ENCODE measurements at regions not wholly inside any gene's neighbourhood (a gene's known extent, or its start where the extent isn't known, plus 50 kb on each side); places are given as distances from the start of the nearest gene placed in this dataset.

- ChIA-PET POLR2A (ENCODE audit: low non-redundant PET) (no interaction called here), CTCF (no interaction called here)
- no peaks in the 10 kb centered on the region for H3K9me3 ChIP-seq (ENCODE audit: low read depth, low read length, poor library complexity, severe bottlenecking)
- no peak overlapping the region for H3K4me3 ChIP-seq (ENCODE audit: low read depth, low read length, poor library complexity, severe bottlenecking)
- DNase-seq (ENCODE audit: low spot score): no peak
- no peak overlapping the region for H3K27ac ChIP-seq (ENCODE audit: low read depth, low read length, poor library complexity, severe bottlenecking)
- H3K4me1 ChIP-seq (ENCODE audit: insufficient read depth, low read length, poor library complexity, severe bottlenecking): no peaks in the 10 kb centered on the region
- intact Hi-C loops (cut with micrococcal nuclease; ENCODE audit: unreplicated experiment): no loop called here
- no peaks in the 10 kb centered on the region for H3K27me3 ChIP-seq (replicated peaks; ENCODE audit: insufficient read depth, low read depth, low read length, poor library complexity)
- no peak for TF ChIP-seq CTCF (conservative IDR thresholded peaks at IDR 0.05; ENCODE audit: low read depth, low read length)
- no peak for TF ChIP-seq EZH2 (IDR thresholded peaks at IDR 0.05; ENCODE audit: borderline replicate concordance, low read depth, low read length, poor library complexity, severe bottlenecking)
- no peaks in the 10 kb centered on the region for H3K36me3 ChIP-seq (ENCODE audit: insufficient read depth, low read length, poor library complexity, severe bottlenecking)
- BruUV-seq (replicated peaks): no TSS peak
Measured at GRCh38 chr2:71757351-71757750, 304.0 kb downstream of the DYSF start.

- POLR2A ChIA-PET (ENCODE audit: low non-redundant PET): no interaction called here
- H3K9me3 ChIP-seq (ENCODE audit: low read depth, low read length, poor library complexity, severe bottlenecking): no peaks in the 10 kb centered on the region
- no peaks in the 10 kb centered on the region for H3K27me3 ChIP-seq (replicated peaks; ENCODE audit: insufficient read depth, low read depth, low read length, poor library complexity)
- intact Hi-C loops (cut with micrococcal nuclease; ENCODE audit: unreplicated experiment): no loop called here
- no TSS peak for BruUV-seq (replicated peaks)
- H3K4me1 ChIP-seq (ENCODE audit: insufficient read depth, low read length, poor library complexity, severe bottlenecking): no peaks in the 10 kb centered on the region
- no peaks in the 10 kb centered on the region for H3K36me3 ChIP-seq (ENCODE audit: insufficient read depth, low read length, poor library complexity, severe bottlenecking)
- CTCF ChIA-PET: no interaction called here
- DNase-seq (ENCODE audit: low spot score): no peak
- H3K27ac ChIP-seq (ENCODE audit: low read depth, low read length, poor library complexity, severe bottlenecking): no peak overlapping the region
- TF ChIP-seq CTCF (conservative IDR thresholded peaks at IDR 0.05; ENCODE audit: low read depth, low read length) (no peak), EZH2 (IDR thresholded peaks at IDR 0.05; ENCODE audit: borderline replicate concordance, low read depth, low read length, poor library complexity, severe bottlenecking) (no peak)
- H3K4me3 ChIP-seq (ENCODE audit: low read depth, low read length, poor library complexity, severe bottlenecking): no peak overlapping the region
Measured at GRCh38 chr2:71756280-71756906, 303.0 kb downstream of the DYSF start.

- H3K4me1 ChIP-seq (ENCODE audit: insufficient read depth, low read length, poor library complexity, severe bottlenecking): peaks cover 13% of the 10 kb centered on the region
- ChIA-PET CTCF (no interaction called here), POLR2A (ENCODE audit: low non-redundant PET) (interaction anchor here (0.6 kb wide), 1 partner anchor 125 kb away, joined by 5 read pairs; no protein-coding TSS in a partner anchor)
- TF ChIP-seq CTCF (conservative IDR thresholded peaks at IDR 0.05; ENCODE audit: low read depth, low read length): no peak
- TF ChIP-seq EZH2 (IDR thresholded peaks at IDR 0.05; ENCODE audit: borderline replicate concordance, low read depth, low read length, poor library complexity, severe bottlenecking): no peak
- no peak for DNase-seq (ENCODE audit: low spot score)
- H3K4me3 ChIP-seq (ENCODE audit: low read depth, low read length, poor library complexity, severe bottlenecking): no peak overlapping the region
- H3K27ac ChIP-seq (ENCODE audit: low read depth, low read length, poor library complexity, severe bottlenecking): no peak overlapping the region
- BruUV-seq (replicated peaks): no TSS peak
- no peaks in the 10 kb centered on the region for H3K36me3 ChIP-seq (ENCODE audit: insufficient read depth, low read length, poor library complexity, severe bottlenecking)
- no peaks in the 10 kb centered on the region for H3K27me3 ChIP-seq (replicated peaks; ENCODE audit: insufficient read depth, low read depth, low read length, poor library complexity)
- intact Hi-C loops (cut with micrococcal nuclease; ENCODE audit: unreplicated experiment): no loop called here
- no peaks in the 10 kb centered on the region for H3K9me3 ChIP-seq (ENCODE audit: low read depth, low read length, poor library complexity, severe bottlenecking)
Measured at GRCh38 chr2:71751590-71751989, 298.2 kb downstream of the DYSF start.

Measured in A673 (cell line).